ENCODE measurements at regions not wholly inside any gene's neighbourhood (a gene's known extent, or its start where the extent isn't known, plus 50 kb on each side); places are given as distances from the start of the nearest gene placed in this dataset.

GRCh38 chr9:81387360-81388106, 301.8 kb downstream of the TLE1 start:
- no peak for DNase-seq

GRCh38 chr9:81384911-81385310, 304.4 kb downstream of the TLE1 start:
- no peak for DNase-seq

- DNase-seq = no peak
Measured at GRCh38 chr9:81382281-81382680, 307.1 kb downstream of the TLE1 start.

GRCh38 chr9:81381694-81382093, 307.7 kb downstream of the TLE1 start:
- DNase-seq = no peak

GRCh38 chr9:81380504-81381359, 308.6 kb downstream of the TLE1 start:
- DNase-seq = no peak

GRCh38 chr9:81379655-81380054, 309.7 kb downstream of the TLE1 start:
- DNase-seq = no peak

- DNase-seq = no peak
Measured at GRCh38 chr9:81377921-81378320, 311.4 kb downstream of the TLE1 start.

GRCh38 chr9:81377320-81377719, 312.0 kb downstream of the TLE1 start:
- no peak for DNase-seq

GRCh38 chr9:81375187-81376100, 313.9 kb downstream of the TLE1 start:
- no peak for DNase-seq

- DNase-seq = no peak
Measured at GRCh38 chr9:81374459-81375186, 314.7 kb downstream of the TLE1 start.

- no peak for DNase-seq
Measured at GRCh38 chr9:81373294-81373693, 316.1 kb downstream of the TLE1 start.

GRCh38 chr9:81372628-81373191, 316.6 kb downstream of the TLE1 start:
- DNase-seq = no peak

GRCh38 chr9:81371824-81372223, 317.5 kb downstream of the TLE1 start:
- DNase-seq = no peak

- DNase-seq = no peak
Measured at GRCh38 chr9:81370650-81371049, 318.7 kb downstream of the TLE1 start.

GRCh38 chr9:81370096-81370495, 319.3 kb downstream of the TLE1 start:
- DNase-seq = no peak

GRCh38 chr9:81369121-81369520, 320.2 kb downstream of the TLE1 start:
- DNase-seq = no peak

GRCh38 chr9:81363916-81364480, 325.3 kb downstream of the TLE1 start:
- no peak for DNase-seq

- no peak for DNase-seq
Measured at GRCh38 chr9:81361296-81361695, 328.1 kb downstream of the TLE1 start.

GRCh38 chr9:81351166-81351565, 338.2 kb downstream of the TLE1 start:
- DNase-seq = no peak

- DNase-seq = no peak
Measured at GRCh38 chr9:81344366-81344765, 345.0 kb downstream of the TLE1 start.

- no peak for DNase-seq
Measured at GRCh38 chr9:81335879-81336421, 353.4 kb downstream of the TLE1 start.

Data from effector CD4-positive, alpha-beta T cell (primary cell).